H1 (cell line): ENCODE measurements at regions not wholly inside any gene's neighbourhood (a gene's known extent, or its start where the extent isn't known, plus 50 kb on each side); places are given as distances from the start of the nearest gene placed in this dataset.

Experiments
- CTCF ChIA-PET: fragments of 300-600 bp; sonication (Branson Sonifier 250); formaldehyde crosslinking; loops from one replicate; lab custom pipeline; 2021; ENCODE audit not compliant: partially characterized antibody; lab: Charles Lee
- POLR2A ChIA-PET: fragments of 300-600 bp; sonication (Branson Sonifier 250); formaldehyde crosslinking; loops from one replicate; lab custom pipeline; 2021; ENCODE audit warnings: inconsistent platforms; ENCODE audit not compliant: partially characterized antibody; lab: Charles Lee
- DNase-seq, 2 experiments: peaks; one replicate each; pipeline versions ENCODE4 v3.0.0 to v3.0.0-alpha.2; 2010 to 2022; ENCODE audit warnings: low spot score in 2 of 2, low read depth in 1 of 2, mixed read lengths in 1 of 2
- FAIRE-seq: peaks from 2 replicates; lab custom pipeline; 2011; peaks lifted over from hg19 to GRCh38; lab: Jason Lieb, UNC
- H2AFZ ChIP-seq: 2 replicates; pipeline ENCODE4 v1.8.1; 2012; ENCODE audit warnings: low read length, inconsistent platforms
- H2AK5ac ChIP-seq: 2 replicates; pipeline ENCODE4 v1.6.1; 2013; ENCODE audit warnings: low read depth, low read length
- H2BK120ac ChIP-seq: replicated peaks from 2 replicates; pipeline ENCODE3; 2013; ENCODE audit warnings: low read depth, low read length, inconsistent platforms
- H2BK12ac ChIP-seq: 2 replicates; pipeline ENCODE4 v1.6.1; 2013; ENCODE audit warnings: low read depth, low read length
- H2BK15ac ChIP-seq: 2 replicates; pipeline ENCODE4 v1.6.1; 2013; ENCODE audit warnings: low read length
- H2BK20ac ChIP-seq: 2 replicates; pipeline ENCODE4 v1.6.1; 2013; ENCODE audit warnings: low read length
- H2BK5ac ChIP-seq: 2 replicates; pipeline ENCODE4 v1.6.1; 2013; ENCODE audit warnings: low read depth, low read length
- H3K14ac ChIP-seq: 2 replicates; pipeline ENCODE4 v1.6.1; 2013; ENCODE audit warnings: inconsistent platforms; ENCODE audit not compliant: insufficient read length
- H3K18ac ChIP-seq: 2 replicates; pipeline ENCODE4 v1.6.1; 2013; ENCODE audit warnings: low read length; ENCODE audit errors: extremely low read depth
- H3K23ac ChIP-seq: 2 replicates; pipeline ENCODE4 v1.6.1; 2013; ENCODE audit warnings: inconsistent platforms; ENCODE audit not compliant: insufficient read length
- H3K23me2 ChIP-seq: 2 replicates; pipeline ENCODE4 v1.6.1; 2013; ENCODE audit warnings: low read depth, low read length
- H3K27ac ChIP-seq: 2 replicates; pipeline ENCODE4 v1.6.1; 2011; ENCODE audit warnings: low read depth, low read length, inconsistent platforms
- H3K27me3 ChIP-seq, 4 experiments: replicated peaks in 1 of 4; 1 replicate in 1 of 4; 2 replicates in 3 of 4; pipeline versions ENCODE4 v1.6.1 to v1.8.1; 2011 to 2013; ENCODE audit warnings: low read length in 3 of 4, mild to moderate bottlenecking in 3 of 4, inconsistent platforms in 2 of 4, mixed read lengths in 2 of 4, moderate library complexity in 1 of 4; ENCODE audit not compliant: control insufficient read depth in 3 of 4, insufficient read depth in 3 of 4; ENCODE audit errors: extremely low read depth in 1 of 4
- H3K36me3 ChIP-seq, 4 experiments: 2 replicates each; pipeline versions ENCODE4 v1.6.1 to v1.8.1; 2011 to 2013; ENCODE audit warnings: mild to moderate bottlenecking in 4 of 4, low read length in 3 of 4, moderate library complexity in 2 of 4, control low read depth in 1 of 4, inconsistent platforms in 1 of 4; ENCODE audit not compliant: insufficient read depth in 4 of 4, control insufficient read depth in 2 of 4
- H3K4ac ChIP-seq: replicated peaks from 2 replicates; pipeline ENCODE3; 2013; ENCODE audit warnings: low read length, low read depth, mixed read lengths, inconsistent platforms; ENCODE audit not compliant: insufficient read length
- H3K4me1 ChIP-seq, 4 experiments: replicated peaks in 1 of 4; 1 replicate in 1 of 4; 2 replicates in 3 of 4; pipeline versions ENCODE4 v1.6.1 to v1.8.1; 2011 to 2013; ENCODE audit warnings: low read length in 3 of 4, inconsistent platforms in 2 of 4, mixed read lengths in 1 of 4; ENCODE audit not compliant: insufficient read depth in 4 of 4, control insufficient read depth in 3 of 4
- H3K4me2 ChIP-seq, 2 experiments: 2 replicates each; pipeline versions ENCODE4 v1.6.1 to v1.8.1; 2011 to 2013; ENCODE audit warnings: low read depth in 2 of 2, low read length in 2 of 2, control low read depth in 1 of 2, inconsistent platforms in 1 of 2, mild to moderate bottlenecking in 1 of 2; ENCODE audit not compliant: insufficient read depth in 1 of 2
- H3K4me3 ChIP-seq, 4 experiments: fragments of 200-600, 300-600 bp in 1 of 4; sonication (generic), shearing (Covaris generic), sonication (Bioruptor Twin) in 1 of 4; 2 replicates each; pipeline versions ENCODE4 v1.5.1 to v1.8.1; 2011 to 2016; ENCODE audit warnings: low read length in 4 of 4, low read depth in 3 of 4, control low read depth in 2 of 4, inconsistent platforms in 2 of 4, mild to moderate bottlenecking in 2 of 4, mixed read lengths in 1 of 4, moderate library complexity in 1 of 4; ENCODE audit not compliant: insufficient read depth in 2 of 4; ENCODE audit errors: extremely low read depth in 1 of 4
- H3K56ac ChIP-seq: replicated peaks from 2 replicates; pipeline ENCODE3; 2013; ENCODE audit warnings: low read depth, mild to moderate bottlenecking, mixed read lengths, low read length, inconsistent platforms; ENCODE audit not compliant: insufficient read length
- H3K79me1 ChIP-seq: 2 replicates; pipeline ENCODE4 v1.6.1; 2013; ENCODE audit warnings: low read depth, low read length, control low read depth
- H3K79me2 ChIP-seq, 2 experiments: 2 replicates each; pipeline versions ENCODE4 v1.6.1 to v1.8.1; 2012 to 2013; ENCODE audit warnings: low read length in 2 of 2, mild to moderate bottlenecking in 2 of 2, inconsistent platforms in 1 of 2; ENCODE audit not compliant: insufficient read depth in 2 of 2, control insufficient read depth in 1 of 2
- H3K9ac ChIP-seq, 4 experiments: replicated peaks in 1 of 4; 1 replicate in 1 of 4; 2 replicates in 3 of 4; pipeline versions ENCODE4 v1.6.1 to v1.8.1; 2011 to 2013; ENCODE audit warnings: low read depth in 3 of 4, low read length in 3 of 4, control low read depth in 2 of 4, mild to moderate bottlenecking in 2 of 4, moderate library complexity in 2 of 4, inconsistent platforms in 1 of 4; ENCODE audit errors: extremely low read depth in 1 of 4
- H3K9me3 ChIP-seq, 2 experiments: 2 replicates each; pipeline versions ENCODE4 v1.6.1 to v1.8.1; 2012 to 2013; ENCODE audit warnings: mild to moderate bottlenecking in 2 of 2, moderate library complexity in 2 of 2, control low read depth in 1 of 2, inconsistent platforms in 1 of 2, low read depth in 1 of 2, low read length in 1 of 2, mixed read lengths in 1 of 2; ENCODE audit not compliant: insufficient read depth in 2 of 2
- H4K20me1 ChIP-seq, 2 experiments: replicated peaks in 1 of 2; 2 replicates each; pipeline versions ENCODE3 to v1.8.1; 2011 to 2013; ENCODE audit warnings: inconsistent platforms in 2 of 2, low read length in 2 of 2, mild to moderate bottlenecking in 1 of 2; ENCODE audit not compliant: insufficient read depth in 2 of 2, control insufficient read depth in 1 of 2
- H4K5ac ChIP-seq: 2 replicates; pipeline ENCODE4 v1.6.1; 2013; ENCODE audit warnings: low read length, low read depth, mixed read lengths, inconsistent platforms; ENCODE audit not compliant: insufficient read length
- H4K8ac ChIP-seq: 2 replicates; pipeline ENCODE4 v1.8.0; 2013; ENCODE audit warnings: mild to moderate bottlenecking, moderate library complexity, low read length, inconsistent platforms; ENCODE audit not compliant: insufficient read depth; ENCODE audit errors: extremely low read depth
- H4K91ac ChIP-seq: replicated peaks from 2 replicates; pipeline ENCODE3; 2013; ENCODE audit warnings: low read length, mixed read lengths, inconsistent platforms; ENCODE audit not compliant: insufficient read length
- ASH2L ChIP-seq: fragments of 200-600, 300-600 bp; sonication (generic); IDR thresholded peaks from one replicate; pipeline ENCODE4 v1.7.1; 2017; ENCODE audit warnings: low read length
- CBX8 ChIP-seq: fragments of 300-800, 300-1000 bp; sonication (generic); IDR thresholded peaks from 2 replicates; pipeline ENCODE4 v1.7.1; 2016; ENCODE audit warnings: low read depth, low read length, borderline replicate concordance
- CTBP2 ChIP-seq: IDR thresholded peaks from 2 replicates; pipeline ENCODE4 v1.7.0; 2011; ENCODE audit warnings: borderline replicate concordance, mild to moderate bottlenecking, moderate library complexity, mixed read lengths, low read length; ENCODE audit not compliant: insufficient read depth, insufficient read length
- GABPA ChIP-seq: IDR thresholded peaks from 2 replicates; pipeline ENCODE4 v1.6.1; 2011; ENCODE audit warnings: mild to moderate bottlenecking, low read length, moderate library complexity, borderline replicate concordance; ENCODE audit not compliant: insufficient read depth
- JUND ChIP-seq: IDR thresholded peaks from 2 replicates; pipeline ENCODE4 v1.6.1; 2011; ENCODE audit warnings: mild to moderate bottlenecking, improper control_type of control experiment, low read length
- NANOG ChIP-seq: IDR thresholded peaks from 2 replicates; pipeline ENCODE4 v1.6.1; 2011; ENCODE audit warnings: low read length, low read depth, mild to moderate bottlenecking, inconsistent platforms; ENCODE audit not compliant: insufficient read depth, poor library complexity, severe bottlenecking
- POLR2A ChIP-seq, 2 experiments: IDR thresholded peaks; 1 replicate in 1 of 2; 2 replicates in 1 of 2; pipeline ENCODE4 v1.6.1; 2011; ENCODE audit warnings: low read depth in 2 of 2, low read length in 2 of 2, mild to moderate bottlenecking in 2 of 2; ENCODE audit errors: control extremely low read depth in 1 of 2
- POLR2AphosphoS5 ChIP-seq: IDR thresholded peaks from 2 replicates; pipeline ENCODE4 v1.6.1; 2011; ENCODE audit warnings: low read depth, low read length
- RXRA ChIP-seq: IDR thresholded peaks from 2 replicates; pipeline ENCODE4 v1.6.1; 2011; ENCODE audit warnings: low read depth, mild to moderate bottlenecking, low read length, moderate library complexity; ENCODE audit not compliant: insufficient read depth
- SAP30 ChIP-seq: fragments of 300-600 bp; sonication (generic); IDR thresholded peaks from 2 replicates; pipeline ENCODE4 v1.7.1; 2012; ENCODE audit warnings: low read length, moderate library complexity, mild to moderate bottlenecking, inconsistent platforms; ENCODE audit not compliant: insufficient read depth, insufficient replicate concordance
- SP1 ChIP-seq: IDR thresholded peaks from 2 replicates; pipeline ENCODE4 v1.6.1; 2011; ENCODE audit warnings: low read depth, low read length
- USF2 ChIP-seq: IDR thresholded peaks from 2 replicates; pipeline ENCODE4 v1.6.1; 2011; ENCODE audit warnings: low read length, improper control_type of control experiment
- WGBS, 2 experiments: shearing (Covaris generic) in 1 of 2; methylation state at CpG; one replicate each; pipeline versions ENCODE4 v1.1.6 to v1.1.7; 2013 to 2015; ENCODE audit warnings: low lambda C conversion rate in 2 of 2, mixed read lengths in 2 of 2, inconsistent platforms in 1 of 2, low coverage in 1 of 2, missing lambda C conversion rate in 1 of 2; ENCODE audit not compliant: insufficient replicate concordance in 2 of 2, insufficient coverage in 1 of 2, insufficient read length in 1 of 2; ENCODE audit errors: extremely low coverage in 1 of 2, missing lambda C conversion rate in 1 of 2; 5-methylcytosine and 5-hydroxymethylcytosine counted together

- Histone ChIP-seq H3K4ac (no peak overlapping the region), H3K4me1 (no peaks in the 10 kb centered on the region), H2BK20ac (no peak overlapping the region), H2AK5ac (no peak overlapping the region), H3K23me2 (no peaks in the 10 kb centered on the region; the same call in 1 of the 2 replicates), H3K23ac (no peak overlapping the region), H3K18ac (no peak overlapping the region), H3K27ac (no peak overlapping the region), H4K20me1 (no peaks in the 10 kb centered on the region), H3K79me2 (no peaks in the 10 kb centered on the region), H3K36me3 (no peaks in the 10 kb centered on the region), H3K56ac (no peak overlapping the region), H2BK12ac (no peak overlapping the region), H2BK15ac (no peak overlapping the region), H3K9me3 (no peaks in the 10 kb centered on the region), H3K14ac (no peak overlapping the region), H3K79me1 (no peaks in the 10 kb centered on the region), H4K8ac (no peak overlapping the region), H4K5ac (no peak overlapping the region), H2BK5ac (no peak overlapping the region), H4K91ac (no peak overlapping the region), H3K4me2 (no peak overlapping the region), H3K9ac (no peak overlapping the region), H3K4me3 (no peak overlapping the region), H2AFZ (no peak overlapping the region), H3K27me3 (no peaks in the 10 kb centered on the region), H2BK120ac (no peak overlapping the region)
- ChIA-PET CTCF (interaction anchor here (1.3 to 1.9 kb wide), 3 partner anchors 13 to 27 kb away, joined by 3 to 6 read pairs (median 3); no protein-coding TSS in a partner anchor), POLR2A (no interaction called here)
- TF ChIP-seq JUND (no peak), POLR2AphosphoS5 (no peak), SAP30 (no peak), NANOG (no peak), CBX8 (no peak), GABPA (no peak), ASH2L (no peak), POLR2A (IDR thresholded peaks at IDR 0.05; ENCODE audit: control extremely low read depth in 1 of 2, low read depth in 2 of 2, low read length in 2 of 2) (no peak), SP1 (no peak), CTBP2 (no peak), RXRA (no peak), USF2 (no peak)
- WGBS, 2 experiments, result 87% methylated on average over 3 of the region's 3 CpGs; no CpG with 5 or more reads in 1 of the 2 experiments
- DNase-seq, result no peak
- FAIRE-seq, result no peak
Measured at GRCh38 chr2:67251741-67252140, 145.4 kb upstream of the ETAA1 start.
